Lower leg skin (tissue), 4 donors: ENCODE measurements at regions not wholly inside any gene's neighbourhood (a gene's known extent, or its start where the extent isn't known, plus 50 kb on each side); places are given as distances from the start of the nearest gene placed in this dataset.

Experiments
- DNase-seq, 2 donors: peaks; one replicate each; pipeline ENCODE4 v3.0.0-alpha.2; 2019; ENCODE audit warnings: low spot score in 2 of 2
- H3K4me3 ChIP-seq: fragments of 200-600 bp; sonication (generic); 2 replicates; pipeline ENCODE4 v1.5.1; 2017; ENCODE audit warnings: mild to moderate bottlenecking, low read depth; ENCODE audit not compliant: poor library complexity, severe bottlenecking
- CTCF ChIP-seq, 3 donors: fragments of 450-650 bp; IDR thresholded peaks; one replicate each; pipeline ENCODE4 v1.5.1; 2016; ENCODE audit warnings: antibody characterized with exemption in 3 of 3, mild to moderate bottlenecking in 3 of 3, moderate library complexity in 2 of 3
- POLR2A ChIP-seq, 2 donors: fragments of 450-650 bp; IDR thresholded peaks; one replicate each; pipeline ENCODE4 v1.6.1; 2016 to 2017; ENCODE audit warnings: antibody characterized with exemption in 2 of 2, mild to moderate bottlenecking in 1 of 2, moderate library complexity in 1 of 2
- WGBS, 2 donors: methylation state at CpG; one replicate each; pipeline ENCODE4 v1.1.5; 2018; 5-methylcytosine and 5-hydroxymethylcytosine counted together
- intact Hi-C: fragments of 100-400 bp; cut with DNase I; formaldehyde crosslinking; loops from one replicate; pipeline ENCODE4 v1.15.0; 2023; ENCODE audit warnings: low total_unique reads

- H3K4me3 ChIP-seq: no peak overlapping the region
- WGBS, 2 donors: 52 to 69% methylated on average over 11 of the region's 11 CpGs
- intact Hi-C loops: loop anchor here (10.0 kb wide), 1 partner anchor 185 kb away; the partner anchor contains the start of gene ARHGEF3
- TF ChIP-seq POLR2A (IDR thresholded peaks at IDR 0.05) (no peak), CTCF (IDR thresholded peaks at IDR 0.05) (no peak)
- DNase-seq: no peak
Observed at GRCh38 chr3:56989169-56989976, 71.1 kb upstream of the SPATA12 start.

GRCh38 chr3:56988458-56989168 lies 71.9 kb upstream of the SPATA12 start:
- WGBS, 2 donors: 6 to 10% methylated on average over 10 of the region's 10 CpGs
- DNase-seq: peak; percentile 82 to 95
- TF ChIP-seq POLR2A (IDR thresholded peaks at IDR 0.05) (no peak), CTCF (IDR thresholded peaks at IDR 0.05) (peak in 1 of 3 donors; percentile 74)
- no peak overlapping the region for H3K4me3 ChIP-seq
- intact Hi-C loops: loop anchor here (10.0 kb wide), 1 partner anchor 184 kb away; the partner anchor contains the start of gene ARHGEF3

- no peak for DNase-seq
- TF ChIP-seq POLR2A (IDR thresholded peaks at IDR 0.05) (no peak), CTCF (IDR thresholded peaks at IDR 0.05) (no peak)
- intact Hi-C loops: loop anchor here (2.0 to 10.0 kb wide), 2 partner anchors 183 to 287 kb away; partner anchors contain the start of gene ARHGEF3
- H3K4me3 ChIP-seq: no peak overlapping the region
- WGBS, 2 donors: 72 to 79% methylated on average over 6 of the region's 6 CpGs
Observed at GRCh38 chr3:56987238-56987895, 73.1 kb upstream of the SPATA12 start.

GRCh38 chr3:56986347-56986746 lies 74.1 kb upstream of the SPATA12 start:
- H3K4me3 ChIP-seq: no peak overlapping the region
- DNase-seq: peak in 1 of 2 donors; percentile 52
- TF ChIP-seq CTCF (IDR thresholded peaks at IDR 0.05) (no peak), POLR2A (IDR thresholded peaks at IDR 0.05) (no peak)
- 55 to 62% methylated on average over 5 of the region's 5 CpGs for WGBS, 2 donors
- intact Hi-C loops: loop anchor here (2.0 to 10.0 kb wide), 2 partner anchors 182 to 286 kb away; partner anchors contain the start of gene ARHGEF3

GRCh38 chr3:56985878-56986277 lies 74.6 kb upstream of the SPATA12 start:
- 53 to 69% methylated on average over 1 to 2 of the region's 2 CpGs for WGBS, 2 donors
- TF ChIP-seq POLR2A (IDR thresholded peaks at IDR 0.05): no peak
- no peak for TF ChIP-seq CTCF (IDR thresholded peaks at IDR 0.05)
- DNase-seq: peak in 1 of 2 donors; percentile 74
- no peak overlapping the region for H3K4me3 ChIP-seq
- intact Hi-C loops: loop anchor here (2.0 to 10.0 kb wide), 2 partner anchors 181 to 285 kb away; partner anchors contain the start of gene ARHGEF3
